CD4-positive, alpha-beta T cell treated with Interleukin-2 at 100 ng/mL for 4 hours (primary cell): ENCODE measurements at regions not wholly inside any gene's neighbourhood (a gene's known extent, or its start where the extent isn't known, plus 50 kb on each side); places are given as distances from the start of the nearest gene placed in this dataset.

Source experiments
- DNase-seq: peaks from one replicate; pipeline ENCODE4 v3.0.0-alpha.2; 2020; ENCODE audit warnings: low spot score

- no peak for DNase-seq
These were observed 315.8 kb downstream of the SH3GL2 start for GRCh38 chr9:17894501-17895160.

- DNase-seq, result no peak
These were observed 321.7 kb downstream of the SH3GL2 start for GRCh38 chr9:17900606-17901005.

- no peak for DNase-seq
These were observed 326.5 kb downstream of the SH3GL2 start for GRCh38 chr9:17905366-17905765.

GRCh38 chr9:17905781-17906175 lies 326.9 kb downstream of the SH3GL2 start:
- no peak for DNase-seq

GRCh38 chr9:17906176-17906840 lies 327.4 kb downstream of the SH3GL2 start:
- no peak for DNase-seq

GRCh38 chr9:17906841-17907778 lies 328.2 kb downstream of the SH3GL2 start:
- DNase-seq, result no peak

GRCh38 chr9:17907779-17908508 lies 329.1 kb downstream of the SH3GL2 start:
- no peak for DNase-seq

- DNase-seq, result no peak
These were observed 347.4 kb downstream of the SH3GL2 start for GRCh38 chr9:17926246-17926645.

- DNase-seq, result no peak
These were observed 348.8 kb downstream of the SH3GL2 start for GRCh38 chr9:17927616-17928015.

GRCh38 chr9:17928228-17928627 lies 349.4 kb downstream of the SH3GL2 start:
- no peak for DNase-seq

GRCh38 chr9:17928768-17929167 lies 349.9 kb downstream of the SH3GL2 start:
- DNase-seq, result no peak

GRCh38 chr9:17929506-17929905 lies 350.6 kb downstream of the SH3GL2 start:
- DNase-seq, result no peak

- no peak for DNase-seq
These were observed 351.2 kb downstream of the SH3GL2 start for GRCh38 chr9:17930071-17930470.

- no peak for DNase-seq
These were observed 357.5 kb downstream of the SH3GL2 start for GRCh38 chr9:17936365-17936764.

GRCh38 chr9:17938035-17938655 lies 359.3 kb downstream of the SH3GL2 start:
- DNase-seq, result no peak

- DNase-seq, result no peak
These were observed 363.6 kb downstream of the SH3GL2 start for GRCh38 chr9:17942498-17942897.

- DNase-seq, result no peak
These were observed 376.5 kb downstream of the SH3GL2 start for GRCh38 chr9:17955409-17955808.

GRCh38 chr9:17958363-17958762 lies 379.5 kb downstream of the SH3GL2 start:
- no peak for DNase-seq

- no peak for DNase-seq
These were observed 383.9 kb downstream of the SH3GL2 start for GRCh38 chr9:17962747-17963146.

- DNase-seq, result no peak
These were observed 384.6 kb downstream of the SH3GL2 start for GRCh38 chr9:17963498-17963897.

- no peak for DNase-seq
These were observed 388.9 kb downstream of the SH3GL2 start for GRCh38 chr9:17967731-17968130.

GRCh38 chr9:17969232-17969631 lies 390.4 kb downstream of the SH3GL2 start:
- DNase-seq, result no peak
